ENCODE measurements at regions not wholly inside any gene's neighbourhood (a gene's known extent, or its start where the extent isn't known, plus 50 kb on each side); places are given as distances from the start of the nearest gene placed in this dataset.

- H3K36me3 ChIP-seq = no peaks in the 10 kb centered on the region
- no peak overlapping the region for H3K4me3 ChIP-seq
- H3K27me3 ChIP-seq = no peaks in the 10 kb centered on the region
- no peak for DNase-seq (ENCODE audit: low read depth in 1 of 2, low spot score in 1 of 2)
- TF ChIP-seq, protein P1, sequence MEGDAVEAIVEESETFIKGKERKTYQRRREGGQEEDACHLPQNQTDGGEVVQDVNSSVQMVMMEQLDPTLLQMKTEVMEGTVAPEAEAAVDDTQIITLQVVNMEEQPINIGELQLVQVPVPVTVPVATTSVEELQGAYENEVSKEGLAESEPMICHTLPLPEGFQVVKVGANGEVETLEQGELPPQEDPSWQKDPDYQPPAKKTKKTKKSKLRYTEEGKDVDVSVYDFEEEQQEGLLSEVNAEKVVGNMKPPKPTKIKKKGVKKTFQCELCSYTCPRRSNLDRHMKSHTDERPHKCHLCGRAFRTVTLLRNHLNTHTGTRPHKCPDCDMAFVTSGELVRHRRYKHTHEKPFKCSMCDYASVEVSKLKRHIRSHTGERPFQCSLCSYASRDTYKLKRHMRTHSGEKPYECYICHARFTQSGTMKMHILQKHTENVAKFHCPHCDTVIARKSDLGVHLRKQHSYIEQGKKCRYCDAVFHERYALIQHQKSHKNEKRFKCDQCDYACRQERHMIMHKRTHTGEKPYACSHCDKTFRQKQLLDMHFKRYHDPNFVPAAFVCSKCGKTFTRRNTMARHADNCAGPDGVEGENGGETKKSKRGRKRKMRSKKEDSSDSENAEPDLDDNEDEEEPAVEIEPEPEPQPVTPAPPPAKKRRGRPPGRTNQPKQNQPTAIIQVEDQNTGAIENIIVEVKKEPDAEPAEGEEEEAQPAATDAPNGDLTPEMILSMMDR (IDR thresholded peaks at IDR 0.05; ENCODE audit: low read depth, low read length) = no peak
- no peak overlapping the region for H3K27ac ChIP-seq
- no peaks in the 10 kb centered on the region for H3K9me3 ChIP-seq (ENCODE audit: low read depth)
- H3K4me1 ChIP-seq (ENCODE audit: low read depth) = no peaks in the 10 kb centered on the region
Observed at GRCh38 chr10:112045938-112046337, 137.6 kb downstream of the GPAM start.

- Histone ChIP-seq H3K4me3 (no peak overlapping the region), H3K27me3 (no peaks in the 10 kb centered on the region), H3K4me1 (ENCODE audit: low read depth) (no peaks in the 10 kb centered on the region), H3K36me3 (no peaks in the 10 kb centered on the region), H3K9me3 (ENCODE audit: low read depth) (no peaks in the 10 kb centered on the region), H3K27ac (no peak overlapping the region)
- TF ChIP-seq, protein P1 (IDR thresholded peaks at IDR 0.05; ENCODE audit: low read depth, low read length) = no peak
- DNase-seq (ENCODE audit: low read depth in 1 of 2, low spot score in 1 of 2) = no peak
Observed at GRCh38 chr10:112047674-112048073, 135.9 kb downstream of the GPAM start.

DNA sequence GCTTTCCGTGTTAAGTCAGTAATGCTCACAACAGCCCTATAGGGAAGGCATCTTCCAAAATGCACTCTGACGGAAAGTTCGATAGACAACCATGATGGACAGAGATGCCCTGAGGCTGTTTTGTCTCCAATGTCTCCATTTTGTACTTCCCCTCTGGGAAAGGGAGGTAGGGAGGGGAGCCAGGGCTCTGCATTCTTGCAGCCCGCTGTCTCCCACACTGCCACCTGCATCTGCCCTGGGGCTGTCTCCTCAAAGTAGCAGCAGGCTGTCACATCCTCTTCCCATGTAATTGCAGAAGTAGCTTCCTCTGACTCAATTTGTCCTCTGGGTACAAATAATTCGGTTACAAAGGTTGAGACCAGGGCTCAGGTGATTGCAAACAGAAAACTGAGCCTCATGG, 131.4 kb downstream of the GPAM start:
- Histone ChIP-seq H3K36me3 (no peaks in the 10 kb centered on the region), H3K4me3 (no peak overlapping the region), H3K27me3 (no peaks in the 10 kb centered on the region), H3K9me3 (ENCODE audit: low read depth) (no peaks in the 10 kb centered on the region), H3K4me1 (ENCODE audit: low read depth) (no peaks in the 10 kb centered on the region), H3K27ac (no peak overlapping the region)
- DNase-seq (ENCODE audit: low read depth in 1 of 2, low spot score in 1 of 2) = no peak
- TF ChIP-seq, protein P1 (IDR thresholded peaks at IDR 0.05; ENCODE audit: low read depth, low read length) = no peak

DNA sequence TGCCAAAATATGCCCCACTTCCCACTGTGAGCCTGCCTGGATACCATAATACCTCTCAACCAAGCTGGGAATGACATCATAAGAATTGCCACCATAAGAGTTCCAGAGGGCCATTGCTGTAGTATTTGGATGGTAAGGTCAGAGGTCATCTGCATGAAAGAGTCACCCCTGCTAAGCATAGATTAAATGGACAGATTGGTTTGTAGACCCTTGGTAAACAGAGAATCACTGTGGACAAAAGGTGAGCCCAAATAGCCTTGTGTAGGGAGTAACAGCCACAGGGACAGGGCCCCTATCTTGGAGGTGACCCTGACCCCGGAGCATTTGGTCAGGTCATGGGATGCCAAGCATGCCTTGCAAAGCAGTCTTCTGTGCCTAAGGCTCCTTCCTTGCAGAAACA, 129.7 kb downstream of the GPAM start:
- Histone ChIP-seq H3K36me3 (no peaks in the 10 kb centered on the region), H3K9me3 (ENCODE audit: low read depth) (no peaks in the 10 kb centered on the region), H3K27ac (no peak overlapping the region), H3K4me3 (no peak overlapping the region), H3K27me3 (no peaks in the 10 kb centered on the region), H3K4me1 (ENCODE audit: low read depth) (no peaks in the 10 kb centered on the region)
- TF ChIP-seq, protein P1 (IDR thresholded peaks at IDR 0.05; ENCODE audit: low read depth, low read length) = no peak
- no peak for DNase-seq (ENCODE audit: low read depth in 1 of 2, low spot score in 1 of 2)

- TF ChIP-seq, protein P1 (IDR thresholded peaks at IDR 0.05; ENCODE audit: low read depth, low read length) = no peak
Observed at GRCh38 chr10:112054516-112054915, 129.0 kb downstream of the GPAM start.

DNA sequence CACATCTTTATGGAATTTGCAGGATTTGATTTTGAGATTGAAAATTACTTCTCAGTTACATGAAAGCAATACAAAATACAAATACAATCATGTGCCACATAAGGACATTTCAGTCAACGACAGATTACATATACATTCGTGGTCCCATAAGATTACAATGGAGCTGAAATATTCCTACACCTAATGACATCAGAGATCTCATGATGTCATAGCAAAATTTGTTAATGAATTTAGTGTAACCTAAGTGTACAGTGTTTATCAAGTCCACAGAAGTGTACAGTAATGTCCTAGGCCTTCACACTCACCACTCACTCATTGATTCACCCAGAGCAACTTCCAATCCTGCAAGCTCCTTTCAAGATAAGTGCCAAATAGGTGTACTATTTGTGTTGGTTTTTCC, 126.5 kb downstream of the GPAM start:
- Histone ChIP-seq H3K27ac (no peak overlapping the region), H3K4me1 (ENCODE audit: low read depth) (no peaks in the 10 kb centered on the region), H3K4me3 (no peak overlapping the region), H3K9me3 (ENCODE audit: low read depth) (no peaks in the 10 kb centered on the region), H3K27me3 (no peaks in the 10 kb centered on the region), H3K36me3 (no peaks in the 10 kb centered on the region)
- TF ChIP-seq, protein P1 (IDR thresholded peaks at IDR 0.05; ENCODE audit: low read depth, low read length) = no peak
- DNase-seq (ENCODE audit: low read depth in 1 of 2, low spot score in 1 of 2) = no peak

More at GRCh38 chr10:112054516-112054915, 129.0 kb downstream of the GPAM start:
- no peaks in the 10 kb centered on the region for H3K36me3 ChIP-seq
- H3K9me3 ChIP-seq (ENCODE audit: low read depth) = no peaks in the 10 kb centered on the region
- H3K4me1 ChIP-seq (ENCODE audit: low read depth) = no peaks in the 10 kb centered on the region
- no peaks in the 10 kb centered on the region for H3K27me3 ChIP-seq
- no peak overlapping the region for H3K27ac ChIP-seq
- DNase-seq (ENCODE audit: low read depth in 1 of 2, low spot score in 1 of 2) = no peak
- H3K4me3 ChIP-seq = no peak overlapping the region

Data from cardiac muscle cell (in vitro differentiated cells and primary cell).